Esophagus squamous epithelium (tissue), 4 donors: ENCODE measurements at regions not wholly inside any gene's neighbourhood (a gene's known extent, or its start where the extent isn't known, plus 50 kb on each side); places are given as distances from the start of the nearest gene placed in this dataset.

Source experiments
- POLR2A ChIP-seq, 4 donors: fragments of 450-650 bp; IDR thresholded peaks; one replicate each; pipeline ENCODE4 v1.6.1; 2017; ENCODE audit warnings: antibody characterized with exemption in 4 of 4, mild to moderate bottlenecking in 4 of 4, moderate library complexity in 3 of 4
- TF ChIP-seq, protein P1 (sequence below), 6 experiments: fragments of 450-650 bp in 4 of 6; fragments of 200-600 bp in 2 of 6; sonication (generic) in 2 of 6; IDR thresholded peaks; one replicate each; pipeline ENCODE4 v1.5.1; 2016 to 2019; ENCODE audit warnings: antibody characterized with exemption in 6 of 6, mild to moderate bottlenecking in 4 of 6, moderate library complexity in 4 of 6

DNA sequence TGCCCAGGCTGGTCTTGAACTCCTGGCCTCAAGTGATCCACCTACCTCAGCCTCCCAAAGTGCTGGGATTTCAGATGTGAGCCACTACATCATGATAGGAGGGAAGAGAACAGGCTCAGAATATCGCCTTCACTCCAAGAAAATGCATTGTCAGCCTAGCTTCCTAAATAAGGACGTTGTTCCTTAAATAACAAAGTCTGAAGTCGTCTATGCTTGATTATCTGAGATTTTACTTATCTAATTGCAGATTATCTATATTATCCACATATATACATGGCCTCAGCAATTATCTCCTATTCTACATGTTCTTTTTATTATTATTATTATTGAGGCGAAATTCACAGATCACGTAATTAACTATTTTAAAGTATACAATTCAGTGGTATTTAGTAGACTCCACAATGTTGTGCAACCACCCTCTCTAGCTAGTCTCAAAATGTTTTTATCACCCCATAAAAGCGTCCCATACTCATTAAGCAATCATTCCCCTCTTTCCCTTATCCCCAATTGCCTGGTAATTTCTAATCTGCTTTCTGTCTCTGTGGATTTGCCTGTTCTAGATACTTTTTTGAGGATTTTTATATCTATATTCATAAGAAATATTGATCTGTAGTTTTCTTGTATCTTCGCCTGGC is 95.1 kb upstream of the RFX8 start:
- TF ChIP-seq, protein P1, sequence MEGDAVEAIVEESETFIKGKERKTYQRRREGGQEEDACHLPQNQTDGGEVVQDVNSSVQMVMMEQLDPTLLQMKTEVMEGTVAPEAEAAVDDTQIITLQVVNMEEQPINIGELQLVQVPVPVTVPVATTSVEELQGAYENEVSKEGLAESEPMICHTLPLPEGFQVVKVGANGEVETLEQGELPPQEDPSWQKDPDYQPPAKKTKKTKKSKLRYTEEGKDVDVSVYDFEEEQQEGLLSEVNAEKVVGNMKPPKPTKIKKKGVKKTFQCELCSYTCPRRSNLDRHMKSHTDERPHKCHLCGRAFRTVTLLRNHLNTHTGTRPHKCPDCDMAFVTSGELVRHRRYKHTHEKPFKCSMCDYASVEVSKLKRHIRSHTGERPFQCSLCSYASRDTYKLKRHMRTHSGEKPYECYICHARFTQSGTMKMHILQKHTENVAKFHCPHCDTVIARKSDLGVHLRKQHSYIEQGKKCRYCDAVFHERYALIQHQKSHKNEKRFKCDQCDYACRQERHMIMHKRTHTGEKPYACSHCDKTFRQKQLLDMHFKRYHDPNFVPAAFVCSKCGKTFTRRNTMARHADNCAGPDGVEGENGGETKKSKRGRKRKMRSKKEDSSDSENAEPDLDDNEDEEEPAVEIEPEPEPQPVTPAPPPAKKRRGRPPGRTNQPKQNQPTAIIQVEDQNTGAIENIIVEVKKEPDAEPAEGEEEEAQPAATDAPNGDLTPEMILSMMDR (IDR thresholded peaks at IDR 0.05): no peak
- no peak for TF ChIP-seq POLR2A (IDR thresholded peaks at IDR 0.05)
